ENCODE measurements at regions not wholly inside any gene's neighbourhood (a gene's known extent, or its start where the extent isn't known, plus 50 kb on each side); places are given as distances from the start of the nearest gene placed in this dataset.

GRCh38 chr7:15128716-15129115, 226.2 kb upstream of the DGKB start:
- TF ChIP-seq MYNN (tag by site-specific recombination; IDR thresholded peaks at IDR 0.05; ENCODE audit: borderline replicate concordance), result no peak
- no peak for TF ChIP-seq BCL6B (tag by site-specific recombination; IDR thresholded peaks at IDR 0.05)
- no peak for TF ChIP-seq REST (tag by site-specific recombination; IDR thresholded peaks at IDR 0.05)
- TF ChIP-seq CTCF (tag by site-specific recombination; IDR thresholded peaks at IDR 0.05), result no peak
- no peak for TF ChIP-seq ZNF707 (tag by site-specific recombination; IDR thresholded peaks at IDR 0.05)
- no peak for TF ChIP-seq ZNF837 (tag by site-specific recombination; IDR thresholded peaks at IDR 0.05)
- no peak for TF ChIP-seq ZNF292 (tag by site-specific recombination; IDR thresholded peaks at IDR 0.05; ENCODE audit: borderline replicate concordance, low read depth)
- no peak for TF ChIP-seq ZNF792 (tag by site-specific recombination; IDR thresholded peaks at IDR 0.05)
- no peak for TF ChIP-seq ZNF639 (tag by site-specific recombination; IDR thresholded peaks at IDR 0.05)
- TF ChIP-seq ZBTB21 (tag by site-specific recombination; IDR thresholded peaks at IDR 0.05), result no peak
- no peak for TF ChIP-seq ZBTB26 (tag by site-specific recombination; optimal IDR thresholded peaks at IDR 0.05)
- TF ChIP-seq ZNF174 (tag by site-specific recombination; IDR thresholded peaks at IDR 0.05), result no peak
